Epithelial cell of proximal tubule (primary cell): ENCODE measurements at regions not wholly inside any gene's neighbourhood (a gene's known extent, or its start where the extent isn't known, plus 50 kb on each side); places are given as distances from the start of the nearest gene placed in this dataset.

ENCODE experiments used
- DNase-seq: peaks from one replicate; pipeline ENCODE4 v3.0.0-alpha.2; 2011; ENCODE audit warnings: low read depth
- H3K4me3 ChIP-seq: 2 replicates; pipeline ENCODE4 v1.5.1; 2011; ENCODE audit warnings: low read depth, mild to moderate bottlenecking, low read length
- CTCF ChIP-seq: conservative IDR thresholded peaks from 2 replicates; pipeline ENCODE4 v1.5.1; 2012; ENCODE audit warnings: low read depth, mild to moderate bottlenecking, low read length

- DNase-seq = no peak
- no peak overlapping the region for H3K4me3 ChIP-seq
- no peak for TF ChIP-seq CTCF
Observed at GRCh38 chr12:47530050-47530449, 175.8 kb downstream of the RPAP3 start.

- TF ChIP-seq CTCF = no peak
- peak; percentile 25 for DNase-seq
- no peak overlapping the region for H3K4me3 ChIP-seq
Observed at GRCh38 chr12:47527816-47528215, 178.0 kb downstream of the RPAP3 start.

- H3K4me3 ChIP-seq = no peak overlapping the region
- TF ChIP-seq CTCF = no peak
- no peak for DNase-seq
Observed at GRCh38 chr12:47520029-47520428, 185.8 kb downstream of the RPAP3 start.

GRCh38 chr12:47517122-47517521 lies 188.7 kb downstream of the RPAP3 start:
- no peak for TF ChIP-seq CTCF
- H3K4me3 ChIP-seq = no peak overlapping the region
- DNase-seq = no peak

GRCh38 chr12:47509398-47509851 lies 196.4 kb downstream of the RPAP3 start:
- H3K4me3 ChIP-seq = no peak overlapping the region
- DNase-seq = no peak
- no peak for TF ChIP-seq CTCF

GRCh38 chr12:47507221-47507620 lies 198.6 kb downstream of the RPAP3 start:
- no peak for DNase-seq
- no peak overlapping the region for H3K4me3 ChIP-seq
- no peak for TF ChIP-seq CTCF

GRCh38 chr12:47504775-47505446 lies 200.9 kb downstream of the RPAP3 start:
- no peak for TF ChIP-seq CTCF
- H3K4me3 ChIP-seq = no peak overlapping the region
- no peak for DNase-seq
